C4-2B (cell line): ENCODE measurements at regions not wholly inside any gene's neighbourhood (a gene's known extent, or its start where the extent isn't known, plus 50 kb on each side); places are given as distances from the start of the nearest gene placed in this dataset.

Experiments
- CTCF ChIP-seq: fragments of 450-650 bp; conservative IDR thresholded peaks from 2 replicates; pipeline ENCODE4 v1.5.1; 2017; ENCODE audit warnings: mild to moderate bottlenecking
- ZFX ChIP-seq: fragments of 450-650 bp; IDR thresholded peaks from 2 replicates; pipeline ENCODE4 v1.6.1; 2017

DNA sequence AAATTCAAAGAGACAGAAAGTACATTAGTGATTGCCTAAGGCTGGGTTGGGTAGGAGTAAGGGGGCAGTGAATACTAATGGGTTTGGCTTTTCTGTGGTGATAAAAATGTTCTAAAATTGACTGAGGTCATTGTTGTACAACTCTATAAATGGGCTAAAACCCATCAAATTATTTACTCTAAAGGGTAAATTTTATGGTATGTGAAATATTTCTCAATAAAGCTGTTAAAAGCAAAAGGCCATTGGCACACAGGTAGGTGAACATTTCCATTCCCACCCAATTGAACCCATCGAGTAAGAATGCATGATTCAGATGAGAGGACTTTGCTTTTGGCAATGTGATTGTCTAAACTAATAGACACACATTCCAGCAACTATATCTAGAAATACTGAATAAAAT, 579.4 kb downstream of the GATA3 start:
- TF ChIP-seq CTCF (no peak), ZFX (no peak)
